Body of pancreas (tissue), 4 donors: ENCODE measurements at regions not wholly inside any gene's neighbourhood (a gene's known extent, or its start where the extent isn't known, plus 50 kb on each side); places are given as distances from the start of the nearest gene placed in this dataset.
"Not testable (repeated sequence)": the region's sequence is repeated elsewhere in the genome, so short reads cannot be mapped to it uniquely, and the experiment has no call there.

Source experiments
- ATAC-seq: fragments of 150-250 bp; one replicate; pipeline ENCODE4 v1.9.1; 2016
- DNase-seq, 4 donors: peaks; one replicate each; pipeline ENCODE4 v3.0.0-alpha.2; 2019
- H3K27ac ChIP-seq, 4 donors: fragments of 200-600 bp; sonication (generic); 1 replicate in 3 of 4; 2 replicates in 1 of 4; pipeline versions ENCODE4 v1.5.1 to v1.6.1; 2016 to 2019; ENCODE audit warnings: mild to moderate bottlenecking in 1 of 4, mixed read lengths in 1 of 4, moderate library complexity in 1 of 4
- H3K27me3 ChIP-seq, 2 donors: fragments of 200-600 bp; sonication (generic); one replicate each; pipeline ENCODE4 v1.6.0; 2016; ENCODE audit warnings: mild to moderate bottlenecking in 1 of 2
- H3K36me3 ChIP-seq, 2 donors: fragments of 200-600 bp; sonication (generic); replicated peaks in 1 of 2; 2 replicates each; pipeline ENCODE4 v1.5.1; 2016; ENCODE audit warnings: low read depth in 2 of 2; ENCODE audit not compliant: insufficient read depth in 1 of 2
- H3K4me1 ChIP-seq: fragments of 200-600 bp; sonication (generic); one replicate; pipeline ENCODE4 v1.6.0; 2016
- H3K4me3 ChIP-seq, 2 donors: fragments of 200-600 bp; sonication (generic); 1 replicate in 1 of 2; 2 replicates in 1 of 2; pipeline ENCODE4 v1.5.1; 2016 to 2019
- H3K9me3 ChIP-seq, 3 donors: fragments of 200-600 bp; sonication (generic); 1 replicate in 2 of 3; 2 replicates in 1 of 3; pipeline ENCODE4 v1.5.1; 2016
- CTCF ChIP-seq, 7 experiments: fragments of 450-650 bp in 4 of 7; fragments of 200-600 bp in 3 of 7; sonication (generic) in 3 of 7; IDR thresholded peaks; one replicate each; pipeline ENCODE4 v1.5.1; 2016 to 2019; ENCODE audit warnings: antibody characterized with exemption in 7 of 7
- POLR2A ChIP-seq, 3 donors: fragments of 450-650 bp; IDR thresholded peaks; one replicate each; pipeline ENCODE4 v1.6.1; 2016; ENCODE audit warnings: antibody characterized with exemption in 3 of 3, mild to moderate bottlenecking in 2 of 3
- WGBS, 2 donors: methylation state at CpG; one replicate each; pipeline ENCODE4 v1.1.5; 2017; 5-methylcytosine and 5-hydroxymethylcytosine counted together
- intact Hi-C: fragments of 100-400 bp; cut with DNase I; formaldehyde crosslinking; loops from one replicate; pipeline ENCODE4 v1.15.1; 2023

GRCh38 chr11:80261776-80262175 is 820.9 kb upstream of the TENM4 start:
- 75 to 78% methylated on average over 5 of the region's 5 CpGs for WGBS, 2 donors
- Histone ChIP-seq H3K36me3 (no peaks in the 10 kb centered on the region), H3K27me3 (no peaks in the 10 kb centered on the region), H3K27ac (no peak overlapping the region), H3K9me3 (no peaks in the 10 kb centered on the region), H3K4me3 (no peak overlapping the region), H3K4me1 (no peaks in the 10 kb centered on the region)
- TF ChIP-seq POLR2A (IDR thresholded peaks at IDR 0.05) (no peak), CTCF (IDR thresholded peaks at IDR 0.05) (no peak)
- ATAC-seq (no peak), DNase-seq (no peak)
- intact Hi-C loops: no loop called here

- H3K4me1 ChIP-seq, H3K4me3 ChIP-seq, intact Hi-C loops, DNase-seq, ATAC-seq, H3K9me3 ChIP-seq, H3K27ac ChIP-seq, H3K27me3 ChIP-seq, H3K36me3 ChIP-seq: not testable (repeated sequence)
- 84 to 89% methylated on average over 30 to 39 of the region's 45 CpGs for WGBS, 2 donors
These were observed 816.6 kb upstream of the TENM4 start for GRCh38 chr11:80257319-80258015.

- H3K4me3 ChIP-seq: no peak overlapping the region
- H3K27ac ChIP-seq: no peak overlapping the region
- H3K4me1 ChIP-seq: no peaks in the 10 kb centered on the region
- no peaks in the 10 kb centered on the region for H3K9me3 ChIP-seq
- no peaks in the 10 kb centered on the region for H3K36me3 ChIP-seq
- DNase-seq: no peak
- intact Hi-C loops: no loop called here
- TF ChIP-seq CTCF (IDR thresholded peaks at IDR 0.05): no peak
- no peak for TF ChIP-seq POLR2A (IDR thresholded peaks at IDR 0.05)
- no peak for ATAC-seq
- no peaks in the 10 kb centered on the region for H3K27me3 ChIP-seq
These were observed 814.2 kb upstream of the TENM4 start for GRCh38 chr11:80255021-80255420.

- intact Hi-C loops: no loop called here
- no peaks in the 10 kb centered on the region for H3K36me3 ChIP-seq
- TF ChIP-seq POLR2A (IDR thresholded peaks at IDR 0.05): no peak
- no peak for TF ChIP-seq CTCF (IDR thresholded peaks at IDR 0.05)
- DNase-seq (no peak), ATAC-seq (no peak)
- H3K4me1 ChIP-seq: no peaks in the 10 kb centered on the region
- H3K9me3 ChIP-seq: no peaks in the 10 kb centered on the region
- H3K27me3 ChIP-seq: no peaks in the 10 kb centered on the region
- WGBS, 2 donors: 67 to 69% methylated on average over 3 of the region's 3 CpGs
- H3K4me3 ChIP-seq: no peak overlapping the region
- no peak overlapping the region for H3K27ac ChIP-seq
These were observed 800.9 kb upstream of the TENM4 start for GRCh38 chr11:80241766-80242165.

GRCh38 chr11:80240245-80240644 is 799.4 kb upstream of the TENM4 start:
- 32 to 53% methylated on average over 1 of the region's 1 CpG for WGBS, 2 donors
- Histone ChIP-seq H3K36me3 (no peaks in the 10 kb centered on the region), H3K4me3 (no peak overlapping the region), H3K27me3 (no peaks in the 10 kb centered on the region), H3K4me1 (no peaks in the 10 kb centered on the region), H3K27ac (no peak overlapping the region), H3K9me3 (no peaks in the 10 kb centered on the region)
- intact Hi-C loops: no loop called here
- no peak for DNase-seq
- no peak for ATAC-seq
- no peak for TF ChIP-seq POLR2A (IDR thresholded peaks at IDR 0.05)
- TF ChIP-seq CTCF (IDR thresholded peaks at IDR 0.05): no peak
